T1000 (cell line): ENCODE measurements at regions not wholly inside any gene's neighbourhood (a gene's known extent, or its start where the extent isn't known, plus 50 kb on each side); places are given as distances from the start of the nearest gene placed in this dataset.

Source experiments
- DNase-seq: peaks from one replicate; lab custom pipeline; 2025; ENCODE audit warnings: mixed read lengths; lab: John Stamatoyannopoulos, UW

DNA sequence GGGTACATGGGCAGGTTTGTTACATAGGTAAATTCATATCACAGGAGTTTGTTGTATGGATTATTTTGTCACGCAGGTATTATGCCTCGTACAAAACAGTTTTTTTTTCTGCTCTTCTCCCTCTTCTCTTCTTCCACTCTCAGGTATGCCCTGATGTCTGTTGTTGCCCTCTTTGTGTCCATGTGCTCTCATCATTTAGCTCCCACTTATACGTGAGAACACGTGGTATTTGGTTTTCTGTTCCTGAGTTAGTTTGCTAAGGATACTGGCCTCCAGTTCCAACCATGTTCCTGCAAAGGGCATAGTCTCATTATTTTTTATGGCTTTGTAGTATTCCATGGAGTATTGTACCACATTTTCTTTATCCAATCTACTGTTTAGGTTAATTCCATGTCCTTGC, 65.7 kb downstream of the UNC5CL start:
- no peak for DNase-seq

DNA sequence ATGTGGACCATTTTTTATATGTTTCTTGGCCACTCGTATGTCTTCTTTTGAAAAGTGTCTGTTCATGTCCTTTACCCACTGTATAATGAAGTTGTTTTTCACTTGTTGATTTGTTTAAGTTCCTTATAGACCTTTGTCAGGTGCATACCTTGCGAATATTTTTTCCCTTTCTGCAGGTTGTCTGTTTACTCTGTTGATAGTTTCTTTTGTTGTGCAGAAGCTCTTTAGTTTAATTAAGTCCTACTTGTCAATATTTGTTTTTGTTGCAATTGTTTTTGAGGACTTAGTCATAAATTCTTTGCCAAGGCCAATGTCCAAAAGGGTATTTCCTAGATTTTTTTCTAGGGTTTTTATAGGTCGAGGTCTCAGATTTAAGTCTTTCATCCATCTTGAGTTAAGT, 66.2 kb downstream of the UNC5CL start:
- no peak for DNase-seq

DNA sequence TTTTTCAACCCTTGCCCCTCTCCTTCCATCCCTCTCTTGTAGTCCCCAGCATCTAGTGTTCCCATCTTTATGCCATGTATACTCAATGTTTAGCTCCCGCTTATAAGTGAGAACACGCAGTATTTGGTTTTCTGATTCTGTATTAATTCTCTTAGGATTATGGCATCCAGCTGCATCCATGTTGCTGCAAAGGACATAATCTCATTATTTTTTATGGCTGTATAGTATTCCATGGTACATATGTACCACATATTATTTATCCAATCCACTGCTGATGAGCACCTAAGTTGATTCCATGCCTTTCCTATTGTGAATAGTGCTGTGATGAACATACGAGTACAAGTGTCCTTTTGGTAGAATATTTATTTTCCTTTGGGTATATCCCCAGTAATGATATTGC, 66.8 kb downstream of the UNC5CL start:
- no peak for DNase-seq

DNA sequence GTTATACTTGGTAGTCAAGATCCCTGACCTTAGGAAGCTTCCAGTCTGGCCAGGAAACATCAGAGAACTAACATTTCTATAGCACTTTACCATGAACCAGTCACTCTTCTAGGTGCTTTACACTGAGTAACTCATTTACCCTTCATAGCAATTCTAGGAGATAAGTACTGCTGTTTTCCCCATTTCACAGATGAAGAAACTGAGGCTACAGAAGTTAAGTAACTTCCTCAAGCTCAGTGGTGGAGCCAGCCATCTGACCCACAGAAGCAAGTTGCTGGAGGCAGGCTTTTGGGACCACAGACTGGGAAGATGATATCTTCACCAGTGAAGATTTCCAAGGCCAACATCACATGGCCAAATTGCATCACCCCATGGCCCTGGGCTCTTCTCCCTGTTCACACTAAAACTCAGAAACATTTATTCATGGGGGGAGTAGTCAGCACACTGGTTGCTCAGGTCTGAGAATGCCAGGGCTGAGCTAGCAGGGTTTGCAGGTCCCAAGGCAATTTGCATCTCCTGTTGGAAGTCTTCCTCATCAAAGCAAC, 70.3 kb downstream of the UNC5CL start:
- no peak for DNase-seq

DNA sequence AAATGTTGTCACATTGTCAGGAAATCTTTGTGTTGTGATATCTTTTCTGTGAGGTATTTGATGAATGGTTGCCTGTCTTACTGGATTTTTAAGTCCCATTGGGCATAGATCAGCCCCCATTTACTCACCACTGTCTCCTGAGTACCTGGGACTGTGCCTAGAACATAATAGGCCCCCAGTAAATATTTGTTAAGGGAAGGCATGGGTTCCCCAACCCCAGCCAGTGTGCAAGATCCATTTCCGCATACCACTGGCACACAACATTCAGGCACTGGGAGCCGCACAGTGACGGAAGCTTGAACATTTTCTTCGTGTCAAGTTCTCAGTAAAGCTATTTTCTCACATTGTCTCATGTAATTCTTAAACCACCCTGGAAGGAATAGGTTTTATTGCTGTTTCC, 72.2 kb downstream of the UNC5CL start:
- DNase-seq: no peak

DNA sequence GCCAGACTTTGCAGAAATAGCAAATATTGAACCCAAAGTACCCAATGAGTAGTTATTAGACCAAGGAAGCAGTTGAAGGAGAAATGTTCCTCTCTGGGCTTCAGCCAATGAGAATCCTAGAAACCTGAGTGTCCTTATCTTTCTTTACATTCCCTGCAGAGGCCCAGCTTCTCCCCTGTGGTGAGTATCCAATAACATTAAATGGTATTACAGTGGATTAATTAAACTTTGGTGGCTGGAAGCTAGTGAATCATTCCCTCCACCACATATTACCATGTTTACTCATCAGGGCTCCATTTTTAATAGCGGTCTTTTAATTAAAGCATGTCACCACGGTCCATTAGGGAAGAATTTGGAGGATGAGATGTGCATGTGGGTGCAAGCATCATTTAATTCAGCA, 74.0 kb downstream of the UNC5CL start:
- no peak for DNase-seq

DNA sequence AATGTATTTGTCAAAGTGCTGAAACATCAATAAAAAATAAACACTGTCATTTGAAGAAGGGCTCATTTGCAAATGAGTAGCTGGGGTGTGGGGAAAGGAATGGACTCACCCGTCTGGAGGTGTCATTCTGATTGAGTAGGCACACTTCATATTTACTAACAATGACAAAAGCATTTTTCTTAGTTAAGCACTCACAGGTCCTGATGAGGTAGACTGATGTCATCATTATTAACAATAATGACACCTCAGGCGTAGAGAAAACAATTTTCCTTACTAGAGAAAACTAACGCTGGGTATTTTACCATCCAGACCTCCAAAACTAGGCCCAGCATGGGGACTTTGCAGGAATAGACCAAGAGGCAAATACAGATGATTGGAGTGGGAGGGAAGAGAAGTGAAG, 76.0 kb downstream of the UNC5CL start:
- DNase-seq: no peak

DNA sequence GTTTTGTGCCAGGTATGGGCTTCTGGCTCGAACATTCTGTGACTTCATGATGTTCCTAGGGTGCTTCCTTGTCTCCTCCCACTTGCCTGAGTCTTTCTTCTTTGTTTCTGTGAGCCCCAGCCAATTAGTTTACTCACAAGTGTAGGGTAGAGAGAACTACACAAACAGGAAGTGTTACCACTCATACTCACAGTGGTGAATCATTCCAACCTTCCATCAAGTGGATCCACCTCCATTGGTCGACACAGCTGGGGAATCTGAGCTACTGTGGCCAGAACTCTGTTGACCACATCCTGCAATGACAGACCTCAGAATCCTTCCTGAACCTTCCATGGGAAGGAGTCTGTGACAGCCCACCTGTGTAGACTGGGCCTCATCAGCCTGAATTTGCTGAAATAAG, 76.8 kb downstream of the UNC5CL start:
- DNase-seq: no peak

DNA sequence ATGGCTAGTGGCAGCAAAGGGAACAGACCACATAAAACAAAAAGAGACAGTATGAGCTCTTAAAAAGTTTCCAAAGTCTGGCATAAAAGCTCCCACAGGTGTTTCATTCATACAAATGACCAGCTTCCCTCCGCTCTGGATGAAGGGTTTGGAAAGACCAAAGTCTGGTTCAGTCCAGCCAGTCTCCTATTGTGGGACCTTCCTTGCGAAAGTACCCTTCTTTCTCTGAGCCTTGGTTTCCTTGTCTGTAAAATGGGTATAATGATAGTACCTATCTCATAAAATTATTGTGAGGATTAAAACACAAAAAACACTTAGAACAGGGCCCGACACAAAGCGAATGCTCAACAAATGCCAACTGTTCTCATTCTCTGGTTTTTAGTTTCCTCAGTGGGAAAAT, 77.2 kb downstream of the UNC5CL start:
- no peak for DNase-seq

DNA sequence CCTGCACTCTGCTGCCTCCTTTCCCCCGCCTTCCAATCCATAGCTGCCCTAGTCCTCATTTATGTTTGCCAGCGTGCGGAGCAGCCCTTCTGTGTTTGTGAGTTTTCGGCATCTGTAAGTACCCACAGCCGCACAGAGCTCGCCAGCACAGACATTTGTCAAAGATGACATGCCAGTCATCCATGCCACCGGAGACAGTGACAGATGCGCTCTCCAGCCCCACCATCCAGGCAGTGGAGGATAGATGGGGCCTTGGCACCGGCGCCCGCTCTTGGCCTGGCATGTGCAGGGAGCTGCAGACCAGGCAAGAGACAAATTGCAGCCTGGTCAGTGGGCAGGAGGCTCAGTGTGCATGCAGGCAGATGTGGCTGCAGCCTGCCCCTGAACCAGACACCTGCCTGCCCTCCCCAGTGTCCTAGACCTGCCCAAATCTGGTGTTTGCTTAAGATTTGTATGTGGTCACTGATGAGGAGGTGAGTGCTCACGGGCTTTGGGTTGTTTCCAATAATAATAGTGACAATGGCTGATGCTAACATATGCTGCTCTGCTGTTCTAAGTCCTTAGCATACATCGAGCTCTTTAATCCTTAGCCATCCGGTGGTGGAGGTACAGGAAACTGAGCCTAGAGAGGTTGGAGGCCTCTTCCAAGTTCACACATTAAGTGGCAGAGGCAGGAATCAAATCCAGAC, 78.1 kb downstream of the UNC5CL start:
- no peak for DNase-seq

DNA sequence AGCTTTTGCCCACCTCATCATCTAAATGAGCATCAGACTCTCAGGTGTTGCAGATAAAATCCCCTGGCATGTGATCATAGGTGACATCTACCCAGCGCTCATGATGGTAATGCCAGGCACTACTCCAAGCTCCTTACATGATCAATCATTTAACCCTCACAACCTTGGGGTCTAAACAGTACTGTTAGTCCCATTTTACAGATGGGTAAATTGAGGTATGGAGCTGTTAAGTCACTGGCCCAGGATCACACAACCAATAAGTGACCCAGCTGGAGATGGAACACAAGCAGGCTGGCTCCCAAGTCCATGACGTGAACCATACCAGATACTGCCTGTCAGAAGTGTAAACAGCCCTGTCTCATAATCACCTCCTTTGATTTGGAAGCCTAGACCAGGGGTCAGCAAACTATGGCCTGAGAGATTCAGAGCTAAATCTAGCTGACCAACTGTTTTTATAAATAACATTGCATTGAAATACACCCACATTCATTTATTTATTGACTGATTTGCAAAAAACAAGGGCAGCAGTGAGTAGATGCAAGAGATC, 79.2 kb downstream of the UNC5CL start:
- DNase-seq: no peak

DNA sequence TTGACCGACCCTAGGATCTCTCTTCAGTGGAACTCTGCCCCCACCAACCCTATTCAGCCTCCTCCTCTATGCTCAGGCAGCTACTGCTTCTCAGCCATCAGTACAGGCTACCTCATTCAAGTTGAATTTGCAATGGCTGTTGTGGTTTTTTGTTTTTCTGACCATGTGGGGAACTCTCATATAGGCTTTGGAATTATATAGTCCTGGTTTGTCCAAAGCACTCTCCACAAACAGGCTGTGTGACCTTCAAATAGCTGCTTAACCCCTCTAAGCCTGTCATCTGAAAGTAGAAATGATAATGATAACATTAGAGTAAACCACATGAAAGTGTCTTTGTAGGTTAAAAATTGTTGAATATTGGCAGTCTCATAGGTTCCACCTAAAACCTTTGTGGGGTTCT, 80.3 kb downstream of the UNC5CL start:
- no peak for DNase-seq

DNA sequence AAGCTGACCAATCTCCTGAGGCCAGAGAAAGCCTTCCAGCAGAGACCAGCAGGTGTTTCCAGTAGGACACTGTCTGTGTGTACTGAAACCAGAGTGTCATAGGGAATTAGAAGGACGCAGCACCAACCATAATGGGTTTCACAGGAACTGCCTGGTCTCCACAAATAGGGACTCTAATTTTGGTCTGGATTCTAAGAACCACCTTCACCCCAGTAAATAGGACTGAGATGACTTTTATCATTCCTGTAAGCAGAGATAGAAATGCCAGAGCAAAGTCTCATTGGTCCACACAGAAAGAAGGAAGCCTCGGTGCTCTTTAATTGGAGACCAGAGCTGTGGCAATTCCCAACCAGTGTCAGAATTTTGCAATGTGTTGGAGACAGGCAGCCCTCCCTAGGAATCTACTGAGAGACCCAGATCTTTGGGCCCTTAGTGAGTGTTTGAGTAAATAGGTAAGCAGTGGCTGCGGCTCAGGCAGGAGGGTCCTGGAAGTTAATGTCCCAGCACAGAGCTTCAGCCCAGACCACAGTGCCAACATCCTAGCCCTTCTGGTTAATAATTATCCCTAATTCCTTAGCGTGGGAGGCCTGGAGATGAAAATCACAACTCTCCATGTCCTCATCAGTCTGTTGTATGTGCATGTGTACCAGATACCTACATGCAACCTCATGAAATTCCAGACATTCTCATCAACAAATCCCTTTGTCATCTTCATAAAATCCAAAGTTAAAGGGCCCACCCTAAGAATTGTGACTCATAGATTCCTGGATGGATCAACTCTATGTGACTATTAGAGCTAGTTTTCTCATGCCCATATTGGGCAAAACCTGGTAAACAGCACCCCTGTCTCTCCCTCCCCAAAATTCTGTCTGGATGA, 81.2 kb downstream of the UNC5CL start:
- DNase-seq: no peak

DNA sequence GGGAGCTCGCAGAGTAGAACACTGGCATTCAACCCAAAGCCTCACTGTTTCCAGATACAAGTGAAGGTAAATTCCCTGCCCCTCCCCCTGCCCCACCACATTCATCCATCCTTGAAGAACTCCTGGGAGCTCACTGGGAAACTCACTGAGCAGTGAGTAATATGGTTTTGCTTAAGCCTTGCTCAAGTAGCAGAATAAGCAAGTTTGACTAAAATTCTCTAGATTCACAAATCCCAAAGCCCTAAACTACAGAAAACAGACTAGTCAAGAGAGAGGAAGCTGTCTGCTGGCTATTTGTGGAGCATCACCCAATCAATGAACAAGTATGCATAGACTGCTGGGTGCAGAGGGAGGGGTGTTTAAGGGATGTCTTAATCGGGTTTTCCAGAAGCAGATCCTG, 82.1 kb downstream of the UNC5CL start:
- DNase-seq: no peak

DNA sequence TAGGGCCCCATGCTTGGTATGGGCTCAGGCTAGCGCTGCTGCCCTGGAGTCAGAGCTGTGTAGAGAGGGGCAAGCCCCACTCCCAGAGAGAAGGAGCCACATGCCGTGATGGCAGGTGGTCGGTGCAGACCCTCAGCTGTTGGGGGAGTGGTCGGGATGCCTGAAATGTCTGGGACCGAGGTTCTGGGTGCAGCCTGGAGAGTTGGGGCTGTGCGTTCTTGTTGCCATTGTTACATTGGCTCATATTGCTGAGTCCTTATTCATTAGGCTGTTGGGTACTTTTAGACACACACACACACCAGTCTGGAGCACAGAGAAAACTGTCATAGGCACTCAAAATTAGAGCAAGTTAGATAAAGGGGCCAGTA, 83.9 kb downstream of the UNC5CL start:
- no peak for DNase-seq

DNA sequence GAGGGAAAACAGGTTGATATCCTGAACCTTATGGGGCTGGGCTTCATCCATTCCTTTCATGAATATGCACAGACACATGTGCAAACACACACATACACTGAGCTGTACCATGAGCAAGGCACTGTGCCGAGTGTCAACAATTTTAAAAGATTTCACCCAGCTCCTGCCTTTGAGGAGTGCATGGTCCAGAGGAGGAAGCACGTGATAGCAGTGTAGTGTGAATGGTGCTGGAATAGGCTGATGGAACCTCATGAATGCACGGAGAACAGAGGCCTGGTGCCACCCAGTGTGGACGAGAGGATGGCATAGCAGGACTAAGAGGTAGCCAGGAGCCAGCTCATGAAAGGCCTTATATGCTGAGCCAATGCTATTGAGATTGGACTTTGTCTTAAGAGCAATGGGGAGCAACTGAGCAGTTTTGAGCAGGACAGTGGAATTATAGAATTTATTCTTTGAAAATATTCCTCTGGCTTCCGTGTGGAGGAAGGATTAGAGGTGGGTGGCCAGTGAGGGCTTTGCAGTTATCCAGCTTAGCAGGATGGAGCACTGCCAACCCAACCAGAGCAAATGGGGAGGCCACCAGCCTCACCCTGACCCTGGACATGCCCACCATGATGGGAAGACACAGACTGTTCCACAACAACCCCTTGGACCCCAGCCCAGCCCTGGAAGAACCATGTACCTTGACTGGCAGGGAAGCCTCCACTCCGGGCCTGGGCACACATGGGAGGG, 84.4 kb downstream of the UNC5CL start:
- DNase-seq: no peak

DNA sequence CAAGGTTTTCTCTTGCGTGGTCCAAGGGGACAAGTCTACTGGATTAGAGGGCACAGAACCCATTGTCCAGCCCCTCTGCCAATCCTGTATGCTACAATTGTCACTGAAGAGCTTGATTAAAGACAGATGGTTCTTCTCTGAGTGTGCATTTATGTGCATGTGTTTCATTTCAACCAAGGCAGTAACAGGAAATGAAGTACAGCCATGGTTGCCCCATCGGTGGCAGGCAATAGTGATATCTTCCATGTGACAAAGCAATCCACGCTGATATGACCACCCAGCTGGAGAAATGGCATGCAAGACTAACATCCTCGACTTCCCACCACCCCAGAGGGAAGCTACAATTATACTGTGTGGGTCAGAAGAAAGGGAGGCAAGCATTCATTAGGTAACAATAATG, 85.5 kb downstream of the UNC5CL start:
- no peak for DNase-seq

DNA sequence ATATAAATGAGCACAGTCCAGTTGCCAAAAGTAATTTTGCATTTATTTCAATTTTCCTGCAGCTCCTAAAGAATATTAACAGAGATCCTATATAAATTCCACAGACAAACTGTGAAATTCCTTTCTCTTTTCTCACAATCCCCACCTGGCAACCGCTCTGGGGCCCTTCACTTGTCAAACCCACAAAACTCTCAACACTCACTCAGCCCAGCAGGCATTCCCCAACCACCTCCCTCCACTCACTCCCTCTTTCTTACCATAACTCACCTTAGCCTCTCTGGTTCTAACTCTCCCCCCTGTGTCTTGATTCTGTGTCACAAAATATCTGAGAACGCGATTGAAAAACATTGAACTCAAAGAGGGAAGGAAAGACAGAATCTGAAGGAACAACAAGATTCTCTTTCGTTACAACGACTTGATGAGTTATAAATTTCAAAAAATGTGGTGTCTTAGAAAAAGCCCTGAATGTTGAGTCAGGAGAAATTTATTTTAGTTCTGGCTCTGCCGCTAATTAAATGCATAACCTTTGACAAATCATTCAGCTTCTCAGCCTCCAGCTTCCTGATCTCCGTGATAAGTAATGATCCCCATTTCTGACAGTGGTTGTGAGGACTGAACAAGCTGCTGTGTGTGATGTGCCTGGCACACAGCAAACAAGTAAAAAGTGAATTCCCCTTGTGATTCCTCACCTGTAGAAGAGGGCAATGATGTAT, 87.9 kb downstream of the UNC5CL start:
- no peak for DNase-seq

DNA sequence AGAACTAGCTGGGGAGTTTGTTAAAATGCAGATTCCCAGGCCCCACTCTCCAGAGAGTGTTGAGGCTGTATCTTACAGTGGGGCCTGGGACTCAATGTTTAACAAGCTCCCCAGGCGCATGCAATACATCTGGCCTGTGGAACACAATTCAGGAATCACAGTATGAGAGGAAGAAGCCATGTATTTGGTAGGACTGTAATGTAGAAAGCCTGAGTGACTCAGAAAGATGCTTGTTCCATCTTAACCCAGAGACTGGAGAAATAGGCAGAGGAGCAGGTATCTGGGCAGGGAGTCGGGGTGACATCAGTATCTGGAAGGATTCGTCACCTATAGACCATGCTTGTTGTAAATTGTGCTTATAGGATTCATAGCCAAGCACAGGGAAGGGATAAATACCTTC, 90.5 kb downstream of the UNC5CL start:
- DNase-seq: no peak

DNA sequence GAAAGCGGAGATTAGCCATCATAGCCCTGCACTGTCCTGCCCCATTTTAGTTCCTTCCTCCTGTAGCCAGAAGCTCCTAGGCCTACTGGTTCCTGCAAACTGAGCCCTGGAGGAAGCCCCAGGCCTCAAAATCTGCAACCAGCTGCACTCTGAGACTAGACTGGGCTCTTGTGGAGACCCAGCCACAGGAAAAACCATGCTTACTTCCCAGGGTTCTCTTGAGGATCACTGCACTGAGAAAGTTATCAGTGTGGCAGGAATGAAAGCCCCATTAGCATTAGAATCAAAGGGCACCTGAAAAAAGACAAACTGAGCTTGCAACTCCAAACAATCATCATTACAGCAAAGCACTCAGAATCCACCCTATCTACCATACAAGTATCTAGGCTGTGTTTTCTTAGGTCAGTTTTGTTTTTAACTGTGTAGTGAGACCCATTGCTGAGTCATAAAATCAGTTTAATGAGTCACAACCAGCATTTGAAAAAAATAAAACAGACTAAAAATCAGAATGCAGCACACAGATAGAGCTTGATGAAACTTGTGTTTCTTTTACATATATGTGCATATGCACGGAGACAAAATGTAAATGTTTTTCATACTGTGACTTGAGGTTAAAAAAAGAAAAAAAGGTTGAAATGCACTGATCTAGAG, 91.0 kb downstream of the UNC5CL start:
- DNase-seq: no peak

DNA sequence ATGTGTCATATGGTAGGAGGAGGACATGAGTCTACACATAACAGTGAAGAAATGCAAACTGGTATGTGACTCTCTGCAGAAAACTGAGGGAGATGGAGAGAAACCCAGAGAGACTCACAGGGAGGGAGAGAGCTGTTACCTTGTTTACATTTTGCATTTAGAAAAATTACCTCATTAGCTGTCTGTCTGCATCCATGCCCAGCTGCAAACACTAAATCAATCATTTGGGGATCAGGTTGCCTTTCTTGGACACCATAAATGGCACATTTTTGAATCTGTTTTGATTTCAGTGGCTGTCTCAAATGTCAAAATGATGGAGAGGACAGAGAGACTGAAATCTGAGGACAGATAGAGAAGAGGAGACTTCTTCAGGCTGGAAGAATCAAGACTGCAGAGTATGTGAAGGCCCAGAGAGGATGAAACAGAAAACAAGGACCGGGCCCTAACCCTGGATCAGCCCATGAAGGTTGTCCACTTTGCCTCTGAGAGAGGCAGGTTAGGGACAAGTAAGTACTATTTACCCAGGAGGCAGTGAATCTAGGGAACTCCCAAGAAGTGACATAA, 92.2 kb downstream of the UNC5CL start:
- DNase-seq: no peak
